GM18499 (cell line): ENCODE measurements at regions not wholly inside any gene's neighbourhood (a gene's known extent, or its start where the extent isn't known, plus 50 kb on each side); places are given as distances from the start of the nearest gene placed in this dataset.
"Not testable (repeated sequence)": the region's sequence is repeated elsewhere in the genome, so short reads cannot be mapped to it uniquely, and the experiment has no call there.

Experiments used
- ATAC-seq: cut with Tn5 transposase; IDR thresholded peaks from one replicate; pipeline ENCODE4 v1.9.1; 2021; ENCODE audit warnings: moderate number of reproducible peaks; ENCODE audit not compliant: insufficient read depth, unreplicated experiment

GRCh38 chrX:46235778-46236177, 309.4 kb downstream of the ZNF674 start:
- no peak for ATAC-seq

GRCh38 chrX:46234775-46235174, 310.4 kb downstream of the ZNF674 start:
- no peak for ATAC-seq

- no peak for ATAC-seq
Measured at GRCh38 chrX:46228389-46228788, 316.8 kb downstream of the ZNF674 start.

DNA sequence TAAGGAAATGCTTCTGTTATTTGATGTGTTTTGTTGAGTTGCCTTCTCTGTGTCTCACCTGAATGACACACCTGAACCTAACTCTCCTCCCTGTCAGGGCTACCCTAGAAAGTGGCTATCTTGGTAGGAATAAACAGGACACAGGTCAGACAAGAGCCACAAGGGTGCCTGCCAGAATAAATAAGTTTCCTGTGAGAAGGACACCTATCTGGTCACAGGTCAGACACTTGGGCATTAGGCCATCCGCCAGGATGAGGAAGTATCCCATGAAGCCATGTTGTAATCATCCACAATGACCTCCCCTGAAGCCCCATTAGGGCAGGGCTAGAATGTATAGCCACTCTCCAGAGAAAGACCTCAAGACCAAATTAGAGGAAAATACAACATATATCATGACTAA, 318.8 kb downstream of the ZNF674 start:
- ATAC-seq: no peak

GRCh38 chrX:46223499-46223898, 321.7 kb downstream of the ZNF674 start:
- ATAC-seq: not testable (repeated sequence)

GRCh38 chrX:46220822-46221221, 324.4 kb downstream of the ZNF674 start:
- ATAC-seq: no peak

DNA sequence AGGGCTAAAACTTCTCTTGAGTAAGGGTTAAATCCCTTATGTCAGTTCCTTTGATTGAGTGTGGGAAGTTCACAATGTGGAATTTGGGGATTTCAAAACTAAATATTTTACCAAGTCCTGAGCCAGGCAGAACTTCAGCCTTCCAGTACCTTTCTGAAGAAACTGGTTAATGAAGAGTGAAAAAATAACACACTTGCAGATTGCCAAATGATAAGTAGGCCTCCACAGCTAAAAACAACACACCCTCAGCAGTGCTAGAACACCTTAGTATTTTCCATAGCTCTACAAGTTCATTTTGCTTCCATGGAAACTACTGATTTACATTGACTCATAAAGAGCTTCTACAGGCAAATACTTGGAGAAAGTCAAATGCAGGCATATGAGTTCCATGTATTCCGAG, 326.8 kb downstream of the ZNF674 start:
- no peak for ATAC-seq

DNA sequence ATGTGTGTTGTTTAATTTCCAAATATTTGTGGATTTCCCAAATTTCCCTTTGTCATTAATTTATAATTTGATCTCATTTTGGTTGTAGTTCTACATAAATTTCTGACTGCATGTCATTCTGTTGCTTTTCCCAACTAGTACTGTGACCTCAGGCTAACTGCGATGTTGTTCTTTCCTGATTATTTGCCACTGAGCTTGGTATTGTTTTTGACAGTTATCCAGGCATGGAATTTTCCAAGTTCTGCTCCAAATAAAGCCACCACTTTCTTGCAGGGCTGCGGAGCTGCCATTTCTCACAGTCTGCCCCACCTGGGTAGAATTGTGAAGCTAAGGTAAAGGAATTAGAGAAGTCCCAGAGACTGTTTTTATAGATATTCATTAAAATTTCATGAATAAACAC, 328.8 kb downstream of the ZNF674 start:
- ATAC-seq: no peak

DNA sequence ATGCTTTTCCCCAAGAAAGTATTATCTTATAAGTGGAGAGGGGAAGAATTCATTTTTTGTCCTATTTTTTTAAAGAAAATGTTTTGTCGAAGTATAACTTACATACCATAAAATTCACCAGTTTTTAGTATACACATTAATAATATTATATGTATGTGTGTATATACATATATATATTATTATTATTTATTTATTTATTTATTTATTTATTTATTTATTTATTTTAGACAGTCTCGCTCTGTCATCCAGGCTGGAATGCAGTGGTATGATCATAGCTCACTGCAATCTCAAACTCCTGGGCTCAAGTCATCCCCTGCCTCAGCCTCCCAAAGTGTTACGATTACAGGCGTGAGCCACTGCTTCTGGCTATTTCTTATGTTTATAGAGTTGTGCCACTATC, 334.1 kb downstream of the ZNF674 start:
- no peak for ATAC-seq

GRCh38 chrX:46209768-46210167, 335.5 kb downstream of the ZNF674 start:
- no peak for ATAC-seq

- no peak for ATAC-seq
Measured at GRCh38 chrX:46209037-46209436, 336.2 kb downstream of the ZNF674 start.

DNA sequence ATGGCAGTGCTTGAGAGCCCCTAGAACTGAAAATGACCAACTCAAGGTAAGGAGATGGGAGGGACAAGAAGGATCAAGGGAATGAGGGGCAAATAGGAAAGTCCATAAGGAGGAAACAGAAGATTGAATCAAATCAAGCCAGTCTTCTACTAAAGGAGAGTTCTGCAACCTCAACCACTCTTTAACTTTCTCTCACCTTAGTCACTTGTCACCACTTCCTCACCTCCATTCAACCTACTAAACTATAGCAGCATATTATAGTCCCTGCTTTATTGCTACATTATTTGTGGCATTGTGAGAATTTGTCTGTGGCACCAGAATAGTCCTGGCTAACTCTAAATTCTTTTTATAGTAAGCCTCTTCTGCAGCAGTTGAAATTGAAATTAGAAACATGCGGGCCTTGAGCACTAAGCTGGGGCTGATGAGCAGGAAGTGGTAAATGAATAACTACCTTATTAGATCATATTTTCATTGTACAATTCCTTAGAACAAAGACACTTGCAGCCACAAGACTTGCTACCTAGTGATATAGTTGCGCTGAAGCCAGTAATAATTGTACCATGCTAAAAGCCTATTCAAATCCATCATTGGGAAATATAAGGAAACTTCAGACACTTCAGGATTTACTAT, 336.9 kb downstream of the ZNF674 start:
- ATAC-seq: no peak

DNA sequence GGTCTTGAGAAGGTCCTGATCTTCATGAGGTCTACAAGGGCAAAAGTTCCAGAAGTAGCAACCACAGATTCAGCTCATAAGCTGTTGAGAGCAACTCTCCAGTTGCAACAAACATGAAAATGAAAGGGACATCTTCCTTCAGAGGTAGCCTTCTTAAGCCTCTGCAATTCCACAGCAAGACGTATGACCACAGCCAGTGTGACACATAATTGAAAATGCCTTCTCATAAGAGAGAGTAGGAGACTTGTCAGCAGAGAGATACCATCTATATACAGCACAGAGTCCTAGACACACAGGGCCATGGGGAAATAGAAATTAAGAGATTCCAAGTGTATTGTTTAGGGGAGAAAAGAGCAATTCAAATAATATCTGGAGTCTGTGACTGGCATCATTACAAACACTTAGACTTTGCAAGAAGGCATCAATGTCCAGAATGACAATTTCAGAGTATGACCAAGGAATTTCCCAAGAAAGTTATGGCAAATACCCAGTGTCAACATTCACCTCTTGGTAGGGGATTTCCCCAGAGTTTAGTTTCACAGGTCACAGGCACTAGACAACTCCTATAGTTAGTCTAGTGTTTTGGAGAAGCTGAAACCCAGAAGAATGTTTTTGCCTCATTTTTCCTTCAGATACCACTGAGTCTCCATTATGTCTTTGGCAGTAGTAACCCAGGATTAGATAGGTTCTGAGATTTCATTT, 340.3 kb downstream of the ZNF674 start:
- ATAC-seq: no peak

DNA sequence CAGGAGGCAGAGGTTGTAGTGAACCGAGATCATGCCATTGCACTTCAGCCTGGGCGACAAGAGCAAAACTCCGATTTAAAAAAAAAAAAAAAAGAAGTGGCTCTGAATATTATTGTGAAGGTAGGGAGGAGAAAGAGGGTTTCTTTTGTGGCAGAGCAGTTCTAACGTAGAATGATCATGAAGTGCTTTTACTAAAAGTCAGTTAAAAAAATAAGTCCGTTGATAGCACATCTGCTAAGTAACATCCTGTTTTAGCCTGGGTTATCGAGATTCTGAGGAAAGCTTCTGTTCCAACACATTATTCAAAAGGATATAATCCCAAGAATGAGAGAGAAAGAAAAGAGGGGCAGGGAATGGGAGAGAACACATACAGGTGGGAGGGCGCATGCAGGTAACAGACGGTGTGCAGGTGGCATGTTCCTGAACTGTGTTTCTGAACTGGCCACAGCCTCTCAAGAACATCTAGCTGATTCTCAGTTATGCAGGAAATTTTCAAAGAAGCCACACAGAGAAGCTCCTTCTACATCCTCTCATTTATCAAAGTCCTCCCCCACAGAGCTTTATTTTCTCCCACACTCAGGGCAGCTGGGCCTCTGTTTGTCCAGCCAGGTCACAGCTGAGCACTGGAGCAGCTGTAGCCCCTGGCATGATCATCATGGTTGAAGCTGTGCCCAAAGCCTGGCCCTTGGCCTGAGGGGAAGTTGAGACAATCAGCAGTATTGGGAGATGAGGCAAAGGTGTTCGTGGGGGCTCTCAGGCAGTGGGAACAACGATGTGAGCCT, 342.3 kb downstream of the ZNF674 start:
- ATAC-seq: no peak

- ATAC-seq: no peak
Measured at GRCh38 chrX:46200413-46200812, 344.8 kb downstream of the ZNF674 start.

- ATAC-seq: no peak
Measured at GRCh38 chrX:46198858-46199257, 346.4 kb downstream of the ZNF674 start.

GRCh38 chrX:46186811-46187106, 358.5 kb downstream of the ZNF674 start:
- ATAC-seq: not testable (repeated sequence)

DNA sequence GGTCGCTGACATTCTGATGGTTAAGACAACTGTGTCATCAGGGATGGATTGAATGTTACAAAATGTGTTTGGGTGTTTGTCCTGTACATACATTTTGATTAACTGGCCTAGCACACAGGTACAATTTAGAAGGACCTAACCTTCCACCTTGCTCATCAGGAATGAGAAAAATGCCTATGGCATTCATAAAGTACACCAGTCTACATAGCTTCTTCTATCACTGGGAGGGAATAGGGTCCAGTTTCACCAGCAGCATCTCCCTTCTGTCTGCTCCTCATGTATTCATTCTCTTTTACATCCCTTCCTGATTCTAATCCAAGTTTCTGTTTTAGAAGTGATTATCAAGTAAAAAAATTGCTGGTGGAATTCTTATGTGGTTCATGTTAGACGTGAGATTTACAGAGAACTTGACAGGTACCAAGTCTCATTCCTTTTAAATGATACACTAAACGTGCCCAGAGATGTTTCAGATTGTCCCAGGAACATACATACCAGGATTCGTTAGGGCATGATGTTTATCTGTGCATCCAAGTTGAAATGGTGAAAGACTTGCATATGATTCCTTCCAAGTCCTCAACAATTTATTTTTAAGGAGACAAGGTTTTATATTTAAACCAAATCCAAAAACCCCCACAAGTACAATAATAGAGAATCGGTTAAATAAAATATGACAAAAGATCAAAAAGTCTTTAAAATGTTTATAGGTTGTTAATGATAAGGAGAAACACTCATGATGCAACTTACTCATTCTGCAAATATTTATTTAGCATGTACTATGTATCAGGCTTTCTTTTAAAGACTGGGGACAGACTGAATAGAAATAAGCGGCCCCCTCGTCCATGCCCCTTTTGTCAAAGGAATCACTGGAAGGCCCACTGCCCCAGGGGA, 359.1 kb downstream of the ZNF674 start:
- ATAC-seq: no peak

DNA sequence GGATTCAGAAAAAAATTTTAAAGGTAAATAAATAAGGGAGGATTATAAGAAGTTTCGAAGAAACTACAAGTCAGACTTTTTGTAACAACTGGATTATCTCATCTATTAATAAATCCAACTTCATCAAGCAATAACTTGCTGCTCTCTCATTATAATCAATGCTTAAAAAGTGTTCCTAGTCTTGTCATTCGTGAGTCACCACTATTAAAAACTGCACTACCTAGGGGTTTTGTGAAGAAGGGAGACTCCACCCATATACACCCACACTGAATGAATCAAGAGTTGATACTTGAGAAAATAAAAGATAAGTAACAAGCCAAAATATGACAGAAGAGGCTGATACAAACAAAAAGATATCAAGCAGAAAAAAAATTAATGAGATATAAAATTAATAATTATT, 360.5 kb downstream of the ZNF674 start:
- no peak for ATAC-seq

DNA sequence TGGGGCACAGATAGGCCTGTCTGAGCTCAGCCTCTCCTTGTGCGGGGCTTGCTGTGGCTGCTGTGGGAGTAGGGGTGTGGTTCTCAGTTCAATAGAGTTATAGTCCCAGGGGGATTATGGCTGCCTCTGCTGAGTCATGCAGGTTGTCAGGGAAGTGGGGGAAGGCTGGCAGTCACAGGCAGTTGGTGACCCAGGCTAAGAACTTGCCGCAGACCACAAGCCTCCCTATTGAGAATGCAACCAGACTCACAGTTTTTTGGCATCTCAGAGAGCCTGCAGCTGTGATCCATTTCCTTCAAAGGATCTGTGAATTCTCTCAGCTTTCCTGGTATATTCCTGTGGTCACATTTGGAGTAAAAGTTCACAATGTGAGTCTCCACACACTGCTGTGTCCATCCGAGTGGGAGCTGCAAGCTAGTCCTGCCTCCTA, 364.9 kb downstream of the ZNF674 start:
- ATAC-seq: peak; percentile 89

GRCh38 chrX:46179748-46180147, 365.5 kb downstream of the ZNF674 start:
- ATAC-seq: no peak
